ENCODE measurements at regions not wholly inside any gene's neighbourhood (a gene's known extent, or its start where the extent isn't known, plus 50 kb on each side); places are given as distances from the start of the nearest gene placed in this dataset.

- TF ChIP-seq, protein P1, sequence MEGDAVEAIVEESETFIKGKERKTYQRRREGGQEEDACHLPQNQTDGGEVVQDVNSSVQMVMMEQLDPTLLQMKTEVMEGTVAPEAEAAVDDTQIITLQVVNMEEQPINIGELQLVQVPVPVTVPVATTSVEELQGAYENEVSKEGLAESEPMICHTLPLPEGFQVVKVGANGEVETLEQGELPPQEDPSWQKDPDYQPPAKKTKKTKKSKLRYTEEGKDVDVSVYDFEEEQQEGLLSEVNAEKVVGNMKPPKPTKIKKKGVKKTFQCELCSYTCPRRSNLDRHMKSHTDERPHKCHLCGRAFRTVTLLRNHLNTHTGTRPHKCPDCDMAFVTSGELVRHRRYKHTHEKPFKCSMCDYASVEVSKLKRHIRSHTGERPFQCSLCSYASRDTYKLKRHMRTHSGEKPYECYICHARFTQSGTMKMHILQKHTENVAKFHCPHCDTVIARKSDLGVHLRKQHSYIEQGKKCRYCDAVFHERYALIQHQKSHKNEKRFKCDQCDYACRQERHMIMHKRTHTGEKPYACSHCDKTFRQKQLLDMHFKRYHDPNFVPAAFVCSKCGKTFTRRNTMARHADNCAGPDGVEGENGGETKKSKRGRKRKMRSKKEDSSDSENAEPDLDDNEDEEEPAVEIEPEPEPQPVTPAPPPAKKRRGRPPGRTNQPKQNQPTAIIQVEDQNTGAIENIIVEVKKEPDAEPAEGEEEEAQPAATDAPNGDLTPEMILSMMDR (IDR thresholded peaks at IDR 0.05; ENCODE audit: insufficient read depth, low read length, poor library complexity, severe bottlenecking), result no peak
- TF ChIP-seq EZH2phosphoT487 (conservative IDR thresholded peaks at IDR 0.05; ENCODE audit: low read length), result no peak
Measured at GRCh38 chr20:39516964-39517363, 554.8 kb downstream of the DHX35 start.

Measured in SU-DHL-6 (cell line).